DND-41 (cell line): ENCODE measurements at regions not wholly inside any gene's neighbourhood (a gene's known extent, or its start where the extent isn't known, plus 50 kb on each side); places are given as distances from the start of the nearest gene placed in this dataset.

Experiments used
- CTCF ChIP-seq: IDR thresholded peaks from 2 replicates; pipeline ENCODE4 v1.5.1; 2012; ENCODE audit warnings: borderline replicate concordance, low read length, moderate library complexity, mild to moderate bottlenecking; ENCODE audit not compliant: poor library complexity, severe bottlenecking; ENCODE audit errors: extremely low read depth
- EZH2 ChIP-seq: IDR thresholded peaks from 3 replicates; pipeline ENCODE4 v1.6.1; 2012; ENCODE audit warnings: borderline replicate concordance, low read depth, mild to moderate bottlenecking, moderate library complexity, low read length, inconsistent platforms; ENCODE audit not compliant: severe bottlenecking

- TF ChIP-seq CTCF (no peak), EZH2 (no peak)
Observed at GRCh38 chr13:76330761-76331160, 555.4 kb downstream of the KCTD12 start.
